GM21619 (cell line): ENCODE measurements at regions not wholly inside any gene's neighbourhood (a gene's known extent, or its start where the extent isn't known, plus 50 kb on each side); places are given as distances from the start of the nearest gene placed in this dataset.

Experiments used
- ATAC-seq: cut with Tn5 transposase; IDR thresholded peaks from one replicate; pipeline ENCODE4 v1.9.1; 2021; ENCODE audit not compliant: unreplicated experiment

- no peak for ATAC-seq
Observed at GRCh38 chr9:80946496-80947170, 742.7 kb downstream of the TLE1 start.

- no peak for ATAC-seq
Observed at GRCh38 chr9:80945436-80945835, 743.9 kb downstream of the TLE1 start.

GRCh38 chr9:80937645-80938044 is 751.7 kb downstream of the TLE1 start:
- ATAC-seq, result no peak

GRCh38 chr9:80934095-80934494 is 755.3 kb downstream of the TLE1 start:
- no peak for ATAC-seq

- no peak for ATAC-seq
Observed at GRCh38 chr9:80932947-80933780, 756.2 kb downstream of the TLE1 start.

- no peak for ATAC-seq
Observed at GRCh38 chr9:80932181-80932580, 757.2 kb downstream of the TLE1 start.

- no peak for ATAC-seq
Observed at GRCh38 chr9:80931163-80931562, 758.2 kb downstream of the TLE1 start.

- no peak for ATAC-seq
Observed at GRCh38 chr9:80928697-80929096, 760.6 kb downstream of the TLE1 start.

GRCh38 chr9:80926611-80927010 is 762.7 kb downstream of the TLE1 start:
- no peak for ATAC-seq

GRCh38 chr9:80922544-80922943 is 766.8 kb downstream of the TLE1 start:
- ATAC-seq, result no peak

- no peak for ATAC-seq
Observed at GRCh38 chr9:80906728-80907127, 782.6 kb downstream of the TLE1 start.

GRCh38 chr9:80899208-80899607 is 790.1 kb downstream of the TLE1 start:
- ATAC-seq, result no peak

- ATAC-seq, result no peak
Observed at GRCh38 chr9:80893190-80893589, 796.2 kb downstream of the TLE1 start.

- ATAC-seq, result no peak
Observed at GRCh38 chr9:80892703-80893102, 796.6 kb downstream of the TLE1 start.

GRCh38 chr9:80890124-80890523 is 799.2 kb downstream of the TLE1 start:
- no peak for ATAC-seq

- ATAC-seq, result no peak
Observed at GRCh38 chr9:80885894-80886293, 803.5 kb downstream of the TLE1 start.

- no peak for ATAC-seq
Observed at GRCh38 chr9:80883826-80884579, 805.3 kb downstream of the TLE1 start.

- ATAC-seq, result no peak
Observed at GRCh38 chr9:80883426-80883825, 805.9 kb downstream of the TLE1 start.

- no peak for ATAC-seq
Observed at GRCh38 chr9:80881940-80882339, 807.4 kb downstream of the TLE1 start.

GRCh38 chr9:80881320-80881719 is 808.0 kb downstream of the TLE1 start:
- no peak for ATAC-seq

GRCh38 chr9:80878556-80878955 is 810.8 kb downstream of the TLE1 start:
- ATAC-seq, result no peak

- ATAC-seq, result no peak
Observed at GRCh38 chr9:80875947-80876346, 813.4 kb downstream of the TLE1 start.
